GM18858 (cell line): ENCODE measurements at regions not wholly inside any gene's neighbourhood (a gene's known extent, or its start where the extent isn't known, plus 50 kb on each side); places are given as distances from the start of the nearest gene placed in this dataset.

Source experiments
- ATAC-seq: cut with Tn5 transposase; IDR thresholded peaks from one replicate; pipeline ENCODE4 v1.9.1; 2021; ENCODE audit not compliant: unreplicated experiment

DNA sequence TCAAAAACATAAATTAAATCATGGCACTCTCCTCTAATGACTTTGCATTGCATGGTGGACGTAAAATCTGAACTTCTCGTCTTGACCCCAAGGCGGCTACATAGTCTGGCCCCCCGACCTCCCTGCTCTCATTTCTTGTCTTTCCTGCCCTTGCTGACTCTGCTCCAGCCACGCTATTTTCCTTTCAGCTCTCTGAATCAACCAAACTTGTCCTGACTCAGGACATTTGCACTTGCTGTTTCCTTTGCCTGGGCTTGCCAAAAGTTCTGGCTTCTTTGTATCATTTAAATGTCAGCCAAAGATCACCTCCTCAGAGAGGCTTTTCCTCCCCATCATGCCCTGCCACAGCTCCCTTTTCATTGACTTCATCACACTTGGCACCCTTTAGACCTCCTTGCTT lies 107.7 kb upstream of the NFE2L3 start:
- no peak for ATAC-seq

DNA sequence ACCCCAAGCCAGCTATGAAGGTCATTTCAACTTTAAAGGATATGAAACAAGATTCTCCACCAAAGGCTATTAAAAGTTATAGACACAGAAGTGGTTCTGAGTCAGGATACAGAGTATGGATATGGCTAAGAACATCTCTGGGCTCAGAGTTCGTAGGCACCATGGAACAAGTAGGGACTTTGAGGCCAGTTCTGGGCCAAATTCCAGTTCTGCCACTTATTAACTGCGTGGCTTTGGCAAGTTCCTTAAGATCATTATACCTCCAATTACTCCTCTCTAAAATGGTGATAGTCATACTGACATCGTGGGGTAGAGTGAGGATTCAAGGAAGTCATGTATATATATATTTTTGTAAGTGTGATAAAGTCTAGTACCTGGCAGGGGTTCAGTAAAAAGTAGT lies 105.8 kb upstream of the NFE2L3 start:
- ATAC-seq: no peak

DNA sequence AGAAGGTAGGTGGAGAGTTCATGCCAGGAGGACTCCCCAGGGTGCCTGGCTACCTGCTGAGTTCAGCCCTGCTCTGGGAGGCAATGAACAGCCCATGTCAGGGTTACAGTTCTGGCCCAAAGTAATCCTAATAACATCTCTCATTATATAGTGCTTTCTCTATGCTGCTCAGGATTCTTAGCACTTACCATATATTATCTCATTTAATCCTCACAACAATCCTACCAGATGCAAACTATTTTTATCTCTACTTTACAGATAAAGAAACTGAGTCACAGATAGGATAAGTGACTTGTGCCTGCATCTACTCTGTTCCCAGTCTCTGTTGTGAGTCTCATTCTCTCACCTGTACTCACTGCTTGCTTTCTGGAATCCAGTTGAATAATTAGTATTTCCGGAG lies 105.1 kb upstream of the NFE2L3 start:
- no peak for ATAC-seq

DNA sequence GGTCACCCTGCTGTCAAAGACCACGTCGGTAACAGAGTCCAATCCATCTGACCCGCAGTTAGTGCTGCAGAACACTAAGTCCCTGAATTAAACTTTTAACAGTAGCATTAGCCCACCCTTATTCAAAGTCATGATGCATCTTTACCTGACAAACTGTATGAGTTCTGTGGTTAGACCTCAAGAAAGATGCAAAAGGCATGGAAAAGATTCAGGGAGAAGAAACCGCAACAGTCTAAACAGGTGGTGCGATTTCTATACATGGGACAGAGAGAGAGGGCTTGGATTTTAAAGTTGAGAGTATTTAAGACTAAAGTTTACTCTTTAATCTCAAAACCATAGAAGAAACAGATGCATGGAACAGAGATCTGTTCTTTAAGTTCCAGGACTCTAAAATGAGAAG lies 103.3 kb upstream of the NFE2L3 start:
- ATAC-seq: no peak

DNA sequence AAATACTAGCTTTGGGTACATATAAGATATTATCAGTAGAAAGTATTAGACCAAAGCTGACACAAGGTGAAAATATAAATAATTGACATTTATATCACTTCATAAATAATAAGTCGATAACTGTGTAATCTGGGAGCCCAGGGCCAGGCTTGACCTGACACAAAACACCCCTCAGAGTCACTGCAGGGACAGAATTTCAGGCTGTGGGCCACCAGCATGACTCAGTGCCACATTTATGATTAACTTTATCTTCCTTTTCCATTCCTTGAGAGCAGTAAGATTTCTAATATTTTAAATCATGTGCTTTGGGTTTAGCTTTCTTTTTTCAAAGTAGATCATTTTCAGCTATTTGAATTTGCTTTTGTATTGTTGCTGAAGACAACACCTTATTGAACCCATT lies 102.9 kb upstream of the NFE2L3 start:
- ATAC-seq: no peak

DNA sequence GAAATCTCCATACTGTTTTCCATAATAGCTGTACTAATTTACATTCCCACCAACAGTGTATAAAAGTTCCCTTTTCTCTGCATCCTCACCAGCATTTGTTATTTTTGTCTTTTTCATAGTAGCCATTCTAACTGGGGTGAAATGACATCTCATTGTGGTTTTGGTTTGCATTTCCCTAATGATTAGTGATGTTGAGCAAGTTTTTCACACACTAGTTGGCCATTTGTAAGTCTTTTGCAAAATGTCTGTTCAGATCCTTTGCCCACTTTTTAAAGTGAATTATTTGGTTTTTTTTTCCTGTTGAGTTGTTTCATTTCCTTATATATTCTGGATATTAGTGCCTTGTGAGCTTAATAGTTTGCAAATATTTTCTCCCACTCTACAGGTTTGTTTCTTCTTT lies 101.0 kb upstream of the NFE2L3 start:
- ATAC-seq: no peak

DNA sequence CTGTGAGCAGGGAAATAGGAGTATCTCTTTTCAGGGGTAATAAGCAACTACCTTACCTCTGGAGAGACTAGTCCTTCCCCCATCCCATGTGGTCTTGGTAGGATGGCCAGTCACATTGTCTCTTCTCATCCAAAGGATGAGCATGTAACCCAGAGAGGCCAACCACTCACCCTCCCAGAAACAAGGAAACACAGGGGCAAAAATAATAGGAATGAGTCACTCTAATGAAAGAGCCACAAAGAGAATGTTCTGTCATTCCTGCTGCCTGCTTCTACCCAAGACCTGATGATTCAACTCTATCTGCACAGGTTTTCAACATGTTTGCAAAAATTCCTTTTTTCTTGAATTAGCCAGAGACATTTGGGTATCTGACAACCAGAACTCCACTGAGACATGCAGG lies 99.3 kb upstream of the NFE2L3 start:
- ATAC-seq: no peak

DNA sequence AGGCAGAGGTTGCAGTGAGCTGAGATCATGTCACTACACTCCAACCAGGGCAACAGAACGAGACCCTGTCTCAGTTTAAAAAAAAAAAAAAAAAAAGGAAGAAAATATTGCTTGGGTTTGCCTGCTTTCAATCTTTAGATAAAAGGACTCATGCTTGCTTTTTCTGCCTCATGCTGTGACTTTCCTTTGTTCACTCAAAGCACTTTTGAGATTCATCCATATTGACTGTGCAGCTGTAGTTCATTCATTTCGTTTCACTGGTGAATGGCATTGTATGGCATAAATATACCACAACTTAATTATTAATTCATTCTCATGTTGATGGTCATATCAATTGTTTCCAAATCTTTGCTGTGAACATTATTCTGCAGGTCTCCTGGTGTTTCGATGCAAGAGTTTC lies 97.6 kb upstream of the NFE2L3 start:
- no peak for ATAC-seq

DNA sequence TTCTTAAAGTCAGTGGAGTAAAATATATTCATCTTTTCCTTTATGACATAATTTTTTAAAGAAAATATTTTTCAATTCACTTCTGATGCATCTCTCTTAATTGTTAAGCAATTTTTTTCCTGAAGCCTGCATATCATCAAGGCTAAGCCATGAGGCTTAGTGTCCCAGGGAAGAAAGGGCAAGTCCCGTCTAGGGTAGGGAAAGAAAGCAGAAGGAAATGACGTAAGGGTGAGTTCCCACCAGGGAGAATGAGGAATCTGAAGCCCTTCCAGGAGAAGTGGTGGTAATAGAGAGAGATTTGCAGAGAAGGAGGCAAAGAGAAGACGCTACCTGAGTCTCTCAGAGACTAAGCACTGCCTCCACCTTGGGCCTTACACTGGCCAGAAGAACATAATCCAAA lies 96.8 kb upstream of the NFE2L3 start:
- ATAC-seq: no peak

DNA sequence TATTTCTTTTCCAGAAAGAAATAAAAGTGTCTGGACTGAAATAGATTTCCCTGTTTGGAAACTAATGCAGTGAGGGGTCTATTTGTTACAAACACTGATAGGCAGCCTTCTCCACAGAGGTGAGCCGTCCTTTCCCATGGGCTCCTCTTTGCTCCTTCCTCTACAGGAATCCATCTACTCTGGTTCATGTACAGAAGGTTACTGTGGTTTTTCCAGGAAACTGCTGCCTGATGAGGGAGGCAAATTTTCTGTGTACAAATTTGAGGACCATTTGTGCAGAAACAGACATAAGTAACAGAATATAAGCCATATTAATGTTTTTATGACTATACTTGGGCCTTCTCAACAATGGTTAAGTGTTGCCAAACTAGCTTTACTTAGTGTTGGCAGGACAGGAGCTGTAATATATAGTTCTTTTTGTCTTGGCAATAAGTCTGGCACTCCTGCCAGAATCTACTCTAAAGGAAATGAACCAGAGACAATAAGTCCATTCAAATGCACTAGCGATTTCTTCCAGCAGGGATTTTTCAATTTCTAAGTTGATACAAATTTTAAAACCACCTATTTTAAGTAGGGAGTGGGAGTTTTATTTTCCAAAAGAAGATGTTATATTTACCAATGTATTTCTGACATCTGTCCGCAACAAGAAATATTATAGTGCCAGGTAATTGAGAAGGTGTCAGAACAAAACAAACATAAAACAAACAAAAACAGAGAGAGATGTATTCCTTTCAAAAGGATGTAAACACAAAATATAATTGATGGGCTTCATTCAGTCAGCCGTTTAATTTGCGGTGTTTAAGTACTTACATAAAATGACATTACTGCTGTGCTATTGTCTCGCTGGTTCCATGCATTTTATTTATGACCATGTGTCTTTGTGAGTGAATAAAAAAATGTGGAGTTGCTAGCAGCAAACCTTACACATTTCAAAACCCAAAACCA lies 91.0 kb upstream of the NFE2L3 start:
- no peak for ATAC-seq

DNA sequence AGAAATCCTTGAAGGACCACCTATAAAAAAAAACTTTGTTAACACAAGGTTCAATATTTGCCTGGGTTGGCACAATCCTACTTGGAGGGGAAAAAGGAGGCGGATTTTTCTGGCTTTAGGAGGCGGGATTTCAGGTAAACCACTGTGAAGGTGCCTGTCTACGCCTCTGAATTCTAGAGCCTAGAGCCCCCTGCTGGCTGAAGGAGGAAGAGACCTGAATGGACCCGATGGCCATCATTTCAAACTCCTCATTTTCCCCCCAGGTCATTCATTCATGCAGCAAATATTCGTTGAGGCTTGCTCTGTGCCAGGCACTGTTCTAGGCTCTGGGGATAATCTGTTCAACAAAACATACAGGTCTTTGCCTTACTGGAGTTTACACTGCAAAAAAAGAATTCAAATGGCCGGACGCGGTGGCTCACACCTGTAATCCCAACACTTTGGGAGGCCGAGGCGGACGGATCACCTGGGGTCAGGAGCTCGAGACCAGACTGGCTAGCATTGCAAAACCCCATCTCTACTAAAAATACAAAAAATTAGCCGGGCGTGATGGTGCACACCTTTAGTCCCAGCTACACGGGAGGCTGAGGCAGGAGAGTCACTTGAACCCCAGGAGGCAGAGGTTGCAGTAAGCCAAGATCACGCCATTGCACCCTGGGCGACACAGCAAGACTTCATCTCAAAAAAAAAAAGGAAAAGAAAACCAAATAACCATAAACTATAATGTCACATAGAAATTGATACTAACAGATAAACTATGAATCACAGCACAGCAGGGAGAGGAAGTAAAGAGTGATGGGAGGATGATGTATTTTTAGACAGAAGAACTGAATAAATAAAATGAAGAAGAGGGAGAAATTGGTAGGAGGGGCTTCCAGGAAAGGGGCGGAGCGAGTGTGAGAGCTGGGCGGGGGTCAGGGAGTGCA lies 90.1 kb upstream of the NFE2L3 start:
- no peak for ATAC-seq

DNA sequence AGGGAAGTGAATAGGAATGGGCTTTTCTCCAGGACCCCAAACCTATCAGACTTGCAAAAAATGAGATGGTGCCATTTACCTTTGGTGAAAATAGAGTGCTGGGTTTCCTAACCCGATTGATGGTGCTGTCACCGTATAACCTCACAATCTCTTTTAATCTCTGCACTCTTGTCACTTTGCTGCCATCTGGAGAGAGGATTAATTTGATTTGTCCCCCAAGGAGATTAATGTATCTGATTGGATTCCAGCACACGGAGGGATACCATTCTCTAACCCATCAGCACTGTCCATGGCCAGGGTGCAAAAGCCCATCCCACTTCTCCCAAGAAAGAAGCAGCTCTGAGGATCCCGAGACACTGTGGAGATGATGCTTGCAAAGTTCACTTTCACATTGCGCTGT lies 86.3 kb upstream of the NFE2L3 start:
- ATAC-seq: no peak

DNA sequence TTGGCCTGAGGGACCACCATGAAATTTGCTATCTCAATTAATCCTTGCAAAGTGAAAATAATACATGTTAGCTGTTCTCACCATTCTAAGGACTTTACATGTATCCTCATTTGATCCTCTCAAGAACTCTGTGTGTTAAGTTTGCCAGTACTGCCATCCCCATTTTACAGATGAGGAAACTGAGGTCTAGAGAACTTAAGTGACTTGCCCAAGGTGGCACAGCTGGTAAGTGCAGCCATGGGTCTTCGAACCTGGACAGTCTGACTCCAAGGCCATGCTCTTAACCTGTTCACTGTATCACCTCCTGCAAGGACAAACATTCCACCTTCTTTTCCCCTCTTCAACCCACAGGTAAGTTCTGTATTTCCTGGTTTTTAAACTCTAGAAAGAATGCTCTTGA lies 85.3 kb upstream of the NFE2L3 start:
- ATAC-seq: no peak

DNA sequence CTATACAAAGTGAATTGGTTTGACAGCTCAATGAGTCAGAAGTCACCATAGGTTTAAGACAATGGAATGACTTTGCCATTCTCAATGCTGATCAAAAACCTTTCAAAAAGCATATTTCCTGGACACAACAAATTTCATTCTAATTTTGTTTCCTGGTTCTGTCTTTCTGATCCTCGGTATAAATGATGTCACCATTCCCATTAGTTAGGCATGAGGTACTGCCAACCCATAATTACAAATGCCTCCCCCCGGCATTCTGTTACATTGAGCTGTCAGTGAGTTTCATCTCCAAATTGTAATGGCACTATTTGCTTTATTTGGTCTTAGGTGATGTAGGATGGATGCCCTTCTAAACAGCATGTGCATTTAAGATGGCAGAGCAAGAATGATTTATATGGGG lies 81.7 kb upstream of the NFE2L3 start:
- ATAC-seq: no peak

DNA sequence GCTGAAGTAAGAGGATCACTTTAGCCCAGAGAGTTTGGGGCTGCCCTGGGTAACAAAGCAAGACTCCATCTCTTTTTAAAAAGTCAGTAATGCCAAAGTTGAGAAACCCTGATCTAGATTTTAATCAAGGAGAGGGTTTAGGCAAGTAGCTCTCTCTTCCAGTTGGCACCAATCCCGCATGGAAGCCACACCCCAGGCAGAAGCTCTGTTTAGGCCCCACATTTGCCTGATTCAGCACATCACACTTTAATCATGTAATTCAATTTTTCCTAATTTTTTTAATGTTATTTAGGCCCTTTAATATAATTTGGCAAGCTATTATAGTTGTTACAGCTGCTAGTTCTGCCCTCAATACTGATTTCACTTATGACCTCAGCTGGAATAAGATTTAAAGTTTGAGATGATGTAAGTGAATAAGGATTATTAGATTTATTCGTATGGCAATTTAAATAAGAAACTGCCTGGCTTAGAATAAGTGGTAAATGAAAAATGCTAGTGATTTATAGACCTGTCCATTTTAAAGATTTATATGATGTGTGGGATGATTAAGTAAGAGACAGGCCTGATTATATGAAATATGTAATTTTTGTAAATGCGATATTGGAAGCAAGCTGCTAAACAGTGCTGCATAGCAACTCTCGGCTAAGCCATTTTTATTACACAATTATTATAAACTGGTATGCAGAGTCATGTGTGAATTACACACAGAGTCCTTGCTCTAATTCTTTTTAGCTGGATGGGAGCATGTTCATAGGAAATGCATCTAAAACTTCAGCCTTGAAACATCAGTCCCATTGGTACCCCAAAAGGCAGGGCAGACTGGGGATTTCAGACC lies 80.2 kb upstream of the NFE2L3 start:
- no peak for ATAC-seq

DNA sequence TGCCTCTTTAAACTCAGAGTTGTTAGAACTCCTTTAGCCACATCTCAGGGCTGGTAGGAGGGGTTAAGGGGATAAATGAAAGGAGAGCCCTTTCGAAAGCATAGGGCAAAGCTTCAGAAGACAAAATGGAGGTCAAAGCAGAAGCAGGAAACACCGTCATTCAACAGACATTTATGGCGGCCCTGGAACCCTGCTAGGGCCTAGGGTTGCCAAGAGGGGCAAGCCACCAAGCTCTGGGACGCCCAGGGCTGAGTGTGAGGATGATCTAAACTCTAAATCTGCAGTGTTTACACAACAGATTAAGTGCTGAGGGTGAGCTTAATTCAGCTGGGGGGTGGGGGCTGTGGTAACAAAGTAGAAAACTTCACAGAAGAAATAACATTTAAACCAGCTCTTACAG lies 79.0 kb upstream of the NFE2L3 start:
- no peak for ATAC-seq

DNA sequence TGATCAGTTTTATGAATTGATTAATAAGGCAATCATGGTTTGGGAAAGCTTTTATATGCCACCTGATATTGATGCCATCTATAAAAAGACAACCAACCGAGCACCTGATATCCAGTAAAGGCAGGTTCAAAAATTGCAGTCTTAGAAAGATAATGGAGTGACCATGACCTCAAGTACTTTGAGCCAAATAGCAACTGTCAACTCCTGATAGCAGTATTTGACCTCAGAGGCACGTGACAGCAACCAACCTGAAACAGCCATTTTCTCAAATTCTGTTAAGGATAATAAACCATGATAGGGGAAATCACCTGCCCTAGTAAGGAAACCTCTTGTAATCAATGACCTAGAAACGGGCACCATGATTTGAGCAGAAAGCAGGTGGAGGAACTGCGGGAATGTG lies 77.1 kb upstream of the NFE2L3 start:
- ATAC-seq: no peak

DNA sequence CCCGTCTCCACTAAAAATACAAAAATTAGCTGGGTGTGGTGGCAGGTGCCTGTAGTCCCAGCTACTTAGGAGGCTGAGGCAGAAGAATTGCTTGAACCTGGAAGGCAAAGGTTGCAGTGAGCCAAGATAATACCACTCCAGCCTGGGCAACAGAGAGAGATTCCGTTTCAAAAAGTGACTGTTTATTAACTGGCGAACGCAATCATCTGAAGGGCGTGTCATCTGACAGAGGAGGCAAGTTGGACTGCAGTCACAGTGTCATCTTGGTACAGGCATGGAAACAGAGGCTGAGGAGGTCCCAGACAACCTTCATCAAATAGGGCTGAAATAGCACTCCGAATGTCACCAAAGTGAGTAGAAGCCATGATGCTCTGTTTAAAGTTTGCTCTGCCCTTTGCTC lies 75.3 kb upstream of the NFE2L3 start:
- no peak for ATAC-seq

DNA sequence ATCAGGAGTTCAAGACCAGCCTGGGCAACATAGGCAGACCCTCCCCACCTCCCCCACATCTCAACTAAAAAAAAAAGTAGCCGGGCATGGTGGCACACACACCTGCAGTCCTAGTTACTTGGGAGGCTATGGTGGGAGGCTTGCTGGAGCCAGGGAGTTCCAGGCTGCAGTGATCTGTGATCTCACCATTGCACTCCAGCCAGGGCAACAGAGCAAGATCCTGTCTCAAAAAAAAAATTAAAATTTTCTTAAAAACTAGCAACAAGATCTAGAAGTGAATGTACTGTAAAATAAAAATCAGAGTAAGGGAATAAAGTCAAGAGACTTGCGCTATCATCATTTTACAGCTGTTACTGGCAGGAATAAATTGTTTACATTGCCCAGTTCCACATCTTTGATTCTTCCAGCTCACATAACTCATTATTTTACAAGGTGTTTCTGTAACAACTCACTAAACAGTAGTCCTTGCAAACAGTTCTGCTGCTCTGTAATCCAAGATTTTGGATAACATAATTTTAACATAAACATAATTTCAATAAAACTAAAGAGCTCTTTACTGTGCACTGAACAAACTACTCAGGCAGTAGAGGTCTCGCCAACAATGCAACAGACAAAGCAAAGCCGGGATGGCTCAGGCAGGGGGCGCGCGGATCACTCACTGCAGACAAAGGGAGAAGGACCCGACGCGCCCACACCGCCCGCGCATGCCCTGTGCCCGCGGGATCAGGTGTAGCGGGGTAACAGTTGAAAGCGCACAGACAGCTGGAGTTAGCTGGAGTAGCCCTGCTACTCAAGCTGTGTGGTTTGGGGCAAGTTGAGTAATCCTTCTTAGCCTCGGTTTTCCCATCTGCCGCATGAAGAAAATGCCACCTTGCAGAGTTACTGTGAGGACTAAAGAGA lies 73.3 kb upstream of the NFE2L3 start:
- no peak for ATAC-seq

DNA sequence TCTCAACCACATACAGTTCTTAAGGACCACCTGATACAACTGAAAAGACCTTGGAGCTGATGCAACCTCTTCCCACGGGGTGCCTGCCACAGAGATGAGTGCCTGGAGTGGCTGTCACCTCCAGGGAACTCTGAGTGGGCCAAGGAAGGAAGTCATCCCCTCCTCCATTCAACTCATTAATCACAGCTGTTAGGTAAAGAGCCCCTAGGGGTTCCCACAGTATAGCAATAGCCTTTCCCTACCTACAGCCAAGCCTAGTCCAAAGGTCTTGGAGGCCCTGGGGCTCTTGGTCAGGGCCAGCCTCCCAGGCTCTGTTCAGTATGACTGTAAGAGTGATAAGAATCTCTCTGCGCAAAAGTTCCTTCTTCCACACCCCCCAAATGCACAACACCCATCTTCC lies 70.4 kb upstream of the NFE2L3 start:
- no peak for ATAC-seq
